B cell (primary cell): ENCODE measurements at regions not wholly inside any gene's neighbourhood (a gene's known extent, or its start where the extent isn't known, plus 50 kb on each side); places are given as distances from the start of the nearest gene placed in this dataset.

Experiments used
- CTCF ChIP-seq: fragments of 200-600 bp; IDR thresholded peaks from one replicate; pipeline ENCODE4 v1.8.0; 2022; ENCODE audit warnings: antibody characterized with exemption, mild to moderate bottlenecking
- EZH2 ChIP-seq: IDR thresholded peaks from 2 replicates; pipeline ENCODE4 v1.6.1; 2012; ENCODE audit warnings: borderline replicate concordance, low read depth, mild to moderate bottlenecking, moderate library complexity, low read length; ENCODE audit not compliant: insufficient read depth, poor library complexity, severe bottlenecking

DNA sequence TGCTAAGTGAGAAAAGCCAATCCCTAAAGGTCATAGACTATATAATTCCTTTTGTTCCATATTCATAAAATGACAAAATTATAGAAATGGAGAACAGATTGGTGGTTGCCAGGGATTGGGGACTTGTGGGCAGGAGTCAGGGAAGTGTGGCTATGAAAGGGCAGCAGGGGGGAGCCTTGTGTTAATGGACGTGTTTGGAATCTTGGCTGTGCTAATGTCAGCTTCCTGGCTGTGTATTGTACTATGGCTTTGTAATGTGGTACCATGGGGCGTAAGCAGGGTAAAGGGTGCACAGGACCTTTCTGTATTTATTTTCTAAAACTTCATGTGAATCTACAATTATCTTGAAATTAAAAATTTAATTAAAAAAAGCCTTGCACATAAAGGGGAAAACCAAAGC, 248.5 kb downstream of the UQCRFS1 start:
- TF ChIP-seq CTCF (no peak), EZH2 (no peak)
